ENCODE measurements at regions not wholly inside any gene's neighbourhood (a gene's known extent, or its start where the extent isn't known, plus 50 kb on each side); places are given as distances from the start of the nearest gene placed in this dataset.
A peak's percentile ranks its signal among the peaks of the same experiment; 100 is the strongest.

DNA sequence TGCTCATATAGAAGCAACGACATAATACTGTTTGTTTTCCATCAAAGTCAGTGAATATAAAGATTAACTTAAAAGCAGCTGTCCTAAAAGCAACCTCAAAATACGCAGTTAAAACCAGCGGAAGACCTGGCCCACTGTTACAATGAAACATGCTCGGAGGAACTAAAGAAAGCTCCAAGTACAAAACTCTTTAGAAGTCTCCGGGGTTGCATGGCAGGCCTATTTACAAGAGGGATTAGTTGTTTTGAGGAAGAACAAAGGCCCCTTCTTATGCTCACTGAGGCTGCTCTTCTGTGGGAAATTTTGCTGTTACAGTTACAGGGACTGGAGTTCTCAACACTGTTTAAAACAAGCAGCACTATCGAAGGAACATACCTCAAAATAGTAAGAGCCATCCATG, 75.9 kb upstream of the C12orf71 start (continued):
- TF ChIP-seq, protein P1, sequence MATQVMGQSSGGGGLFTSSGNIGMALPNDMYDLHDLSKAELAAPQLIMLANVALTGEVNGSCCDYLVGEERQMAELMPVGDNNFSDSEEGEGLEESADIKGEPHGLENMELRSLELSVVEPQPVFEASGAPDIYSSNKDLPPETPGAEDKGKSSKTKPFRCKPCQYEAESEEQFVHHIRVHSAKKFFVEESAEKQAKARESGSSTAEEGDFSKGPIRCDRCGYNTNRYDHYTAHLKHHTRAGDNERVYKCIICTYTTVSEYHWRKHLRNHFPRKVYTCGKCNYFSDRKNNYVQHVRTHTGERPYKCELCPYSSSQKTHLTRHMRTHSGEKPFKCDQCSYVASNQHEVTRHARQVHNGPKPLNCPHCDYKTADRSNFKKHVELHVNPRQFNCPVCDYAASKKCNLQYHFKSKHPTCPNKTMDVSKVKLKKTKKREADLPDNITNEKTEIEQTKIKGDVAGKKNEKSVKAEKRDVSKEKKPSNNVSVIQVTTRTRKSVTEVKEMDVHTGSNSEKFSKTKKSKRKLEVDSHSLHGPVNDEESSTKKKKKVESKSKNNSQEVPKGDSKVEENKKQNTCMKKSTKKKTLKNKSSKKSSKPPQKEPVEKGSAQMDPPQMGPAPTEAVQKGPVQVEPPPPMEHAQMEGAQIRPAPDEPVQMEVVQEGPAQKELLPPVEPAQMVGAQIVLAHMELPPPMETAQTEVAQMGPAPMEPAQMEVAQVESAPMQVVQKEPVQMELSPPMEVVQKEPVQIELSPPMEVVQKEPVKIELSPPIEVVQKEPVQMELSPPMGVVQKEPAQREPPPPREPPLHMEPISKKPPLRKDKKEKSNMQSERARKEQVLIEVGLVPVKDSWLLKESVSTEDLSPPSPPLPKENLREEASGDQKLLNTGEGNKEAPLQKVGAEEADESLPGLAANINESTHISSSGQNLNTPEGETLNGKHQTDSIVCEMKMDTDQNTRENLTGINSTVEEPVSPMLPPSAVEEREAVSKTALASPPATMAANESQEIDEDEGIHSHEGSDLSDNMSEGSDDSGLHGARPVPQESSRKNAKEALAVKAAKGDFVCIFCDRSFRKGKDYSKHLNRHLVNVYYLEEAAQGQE (IDR thresholded peaks at IDR 0.05; ENCODE audit: unreplicated experiment): no peak
- TF ChIP-seq STAT1 (IDR thresholded peaks at IDR 0.05; ENCODE audit: unreplicated experiment): no peak

DNA sequence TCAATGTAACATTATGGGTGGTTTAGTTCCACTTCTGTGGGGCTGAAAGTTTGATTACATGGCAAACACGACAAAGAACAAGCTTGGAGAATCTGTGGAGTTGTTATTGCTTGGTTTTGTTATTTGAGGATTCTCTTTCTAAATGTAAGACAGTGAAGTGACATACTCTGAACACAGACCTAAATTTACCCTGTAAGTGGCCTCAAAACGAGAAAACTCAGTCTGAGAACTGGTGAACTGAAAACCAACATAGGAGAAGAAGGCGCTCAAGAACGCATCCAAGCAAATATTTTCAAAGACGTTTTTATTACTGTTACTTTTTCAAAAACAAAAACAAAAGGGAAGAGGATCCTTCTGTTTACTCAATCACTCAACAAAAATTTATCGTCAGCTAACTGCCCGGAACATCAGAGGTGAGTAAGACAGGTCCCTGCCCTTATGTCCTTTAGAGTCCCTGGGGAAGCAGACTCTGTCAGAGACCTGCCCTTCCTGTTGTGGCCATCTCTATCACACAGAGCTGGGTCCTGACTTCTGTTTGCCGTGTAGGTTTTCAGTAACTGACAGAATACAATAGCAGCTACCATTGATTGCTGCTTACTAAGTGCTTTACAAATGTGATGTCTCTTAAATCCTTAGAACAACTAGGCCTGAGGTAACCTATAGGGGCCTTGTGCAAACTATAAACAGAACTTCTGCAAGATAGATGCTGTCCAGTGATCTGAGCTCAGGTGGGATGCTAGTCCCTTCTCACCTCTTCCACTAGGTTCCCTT, 79.3 kb upstream of the C12orf71 start:
- Mint-ChIP-seq H3K4me1 (peaks cover 12% of the 10 kb centered on the region; the same call in 2 of the 3 replicates), H3K27ac (no peak overlapping the region), H3K27me3 (ENCODE audit: insufficient read depth, low read depth, poor library complexity) (peaks cover 2% of the 10 kb centered on the region), H3K36me3 (ENCODE audit: low read depth) (no peaks in the 10 kb centered on the region), H3K4me3 (no peak overlapping the region), H3K9me3 (no peaks in the 10 kb centered on the region)
- ATAC-seq (no peak), DNase-seq (ENCODE audit: low spot score) (no peak)
- no peak overlapping the region for H3K27ac ChIP-seq (ENCODE audit: low read depth)
- H3K36me3 ChIP-seq (ENCODE audit: insufficient read depth): no peaks in the 10 kb centered on the region
- H3K27me3 ChIP-seq (ENCODE audit: insufficient read depth): no peaks in the 10 kb centered on the region
- no peaks in the 10 kb centered on the region for H4K20me1 ChIP-seq (replicated peaks; ENCODE audit: insufficient read depth)
- peaks cover 14% of the 10 kb centered on the region for H3K4me1 ChIP-seq (ENCODE audit: insufficient read depth)
- no peaks in the 10 kb centered on the region for H3F3A ChIP-seq (replicated peaks; ENCODE audit: low read depth)
- no peak overlapping the region for H3K4me2 ChIP-seq
- no peak overlapping the region for H3K4me3 ChIP-seq
- H3K79me2 ChIP-seq (replicated peaks; ENCODE audit: insufficient read depth): no peaks in the 10 kb centered on the region
- H3K9me2 ChIP-seq (ENCODE audit: insufficient read depth): peaks cover 5% of the 10 kb centered on the region; the same call in 1 of the 2 replicates
- peak overlapping the region; percentile 69 for H2AFZ ChIP-seq
- TF ChIP-seq NANOG (IDR thresholded peaks at IDR 0.05; ENCODE audit: borderline replicate concordance) (no peak), EZH2phosphoT487 (IDR thresholded peaks at IDR 0.05; ENCODE audit: unreplicated experiment) (no peak), STAT1 (IDR thresholded peaks at IDR 0.05; ENCODE audit: unreplicated experiment) (no peak), ZNF331 (CRISPR knock-in tag; IDR thresholded peaks at IDR 0.05; ENCODE audit: low read depth) (no peak), ZNF114 (CRISPR knock-in tag; IDR thresholded peaks at IDR 0.05) (no peak), POLR2AphosphoS5 (IDR thresholded peaks at IDR 0.05; ENCODE audit: low read depth) (no peak), JUNB (IDR thresholded peaks at IDR 0.05; ENCODE audit: unreplicated experiment) (no peak)
- TF ChIP-seq, protein P2, sequence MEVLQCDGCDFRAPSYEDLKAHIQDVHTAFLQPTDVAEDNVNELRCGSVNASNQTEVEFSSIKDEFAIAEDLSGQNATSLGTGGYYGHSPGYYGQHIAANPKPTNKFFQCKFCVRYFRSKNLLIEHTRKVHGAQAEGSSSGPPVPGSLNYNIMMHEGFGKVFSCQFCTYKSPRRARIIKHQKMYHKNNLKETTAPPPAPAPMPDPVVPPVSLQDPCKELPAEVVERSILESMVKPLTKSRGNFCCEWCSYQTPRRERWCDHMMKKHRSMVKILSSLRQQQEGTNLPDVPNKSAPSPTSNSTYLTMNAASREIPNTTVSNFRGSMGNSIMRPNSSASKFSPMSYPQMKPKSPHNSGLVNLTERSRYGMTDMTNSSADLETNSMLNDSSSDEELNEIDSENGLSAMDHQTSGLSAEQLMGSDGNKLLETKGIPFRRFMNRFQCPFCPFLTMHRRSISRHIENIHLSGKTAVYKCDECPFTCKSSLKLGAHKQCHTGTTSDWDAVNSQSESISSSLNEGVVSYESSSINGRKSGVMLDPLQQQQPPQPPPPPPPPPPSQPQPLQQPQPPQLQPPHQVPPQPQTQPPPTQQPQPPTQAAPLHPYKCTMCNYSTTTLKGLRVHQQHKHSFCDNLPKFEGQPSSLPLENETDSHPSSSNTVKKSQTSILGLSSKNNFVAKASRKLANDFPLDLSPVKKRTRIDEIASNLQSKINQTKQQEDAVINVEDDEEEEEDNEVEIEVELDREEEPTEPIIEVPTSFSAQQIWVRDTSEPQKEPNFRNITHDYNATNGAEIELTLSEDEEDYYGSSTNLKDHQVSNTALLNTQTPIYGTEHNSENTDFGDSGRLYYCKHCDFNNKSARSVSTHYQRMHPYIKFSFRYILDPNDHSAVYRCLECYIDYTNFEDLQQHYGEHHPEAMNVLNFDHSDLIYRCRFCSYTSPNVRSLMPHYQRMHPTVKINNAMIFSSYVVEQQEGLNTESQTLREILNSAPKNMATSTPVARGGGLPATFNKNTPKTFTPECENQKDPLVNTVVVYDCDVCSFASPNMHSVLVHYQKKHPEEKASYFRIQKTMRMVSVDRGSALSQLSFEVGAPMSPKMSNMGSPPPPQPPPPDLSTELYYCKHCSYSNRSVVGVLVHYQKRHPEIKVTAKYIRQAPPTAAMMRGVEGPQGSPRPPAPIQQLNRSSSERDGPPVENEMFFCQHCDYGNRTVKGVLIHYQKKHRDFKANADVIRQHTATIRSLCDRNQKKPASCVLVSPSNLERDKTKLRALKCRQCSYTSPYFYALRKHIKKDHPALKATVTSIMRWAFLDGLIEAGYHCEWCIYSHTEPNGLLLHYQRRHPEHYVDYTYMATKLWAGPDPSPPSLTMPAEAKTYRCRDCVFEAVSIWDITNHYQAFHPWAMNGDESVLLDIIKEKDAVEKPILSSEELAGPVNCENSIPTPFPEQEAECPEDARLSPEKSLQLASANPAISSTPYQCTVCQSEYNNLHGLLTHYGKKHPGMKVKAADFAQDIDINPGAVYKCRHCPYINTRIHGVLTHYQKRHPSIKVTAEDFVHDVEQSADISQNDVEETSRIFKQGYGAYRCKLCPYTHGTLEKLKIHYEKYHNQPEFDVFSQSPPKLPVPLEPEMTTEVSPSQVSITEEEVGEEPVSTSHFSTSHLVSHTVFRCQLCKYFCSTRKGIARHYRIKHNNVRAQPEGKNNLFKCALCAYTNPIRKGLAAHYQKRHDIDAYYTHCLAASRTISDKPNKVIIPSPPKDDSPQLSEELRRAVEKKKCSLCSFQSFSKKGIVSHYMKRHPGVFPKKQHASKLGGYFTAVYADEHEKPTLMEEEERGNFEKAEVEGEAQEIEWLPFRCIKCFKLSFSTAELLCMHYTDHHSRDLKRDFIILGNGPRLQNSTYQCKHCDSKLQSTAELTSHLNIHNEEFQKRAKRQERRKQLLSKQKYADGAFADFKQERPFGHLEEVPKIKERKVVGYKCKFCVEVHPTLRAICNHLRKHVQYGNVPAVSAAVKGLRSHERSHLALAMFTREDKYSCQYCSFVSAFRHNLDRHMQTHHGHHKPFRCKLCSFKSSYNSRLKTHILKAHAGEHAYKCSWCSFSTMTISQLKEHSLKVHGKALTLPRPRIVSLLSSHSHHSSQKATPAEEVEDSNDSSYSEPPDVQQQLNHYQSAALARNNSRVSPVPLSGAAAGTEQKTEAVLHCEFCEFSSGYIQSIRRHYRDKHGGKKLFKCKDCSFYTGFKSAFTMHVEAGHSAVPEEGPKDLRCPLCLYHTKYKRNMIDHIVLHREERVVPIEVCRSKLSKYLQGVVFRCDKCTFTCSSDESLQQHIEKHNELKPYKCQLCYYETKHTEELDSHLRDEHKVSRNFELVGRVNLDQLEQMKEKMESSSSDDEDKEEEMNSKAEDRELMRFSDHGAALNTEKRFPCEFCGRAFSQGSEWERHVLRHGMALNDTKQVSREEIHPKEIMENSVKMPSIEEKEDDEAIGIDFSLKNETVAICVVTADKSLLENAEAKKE (CRISPR knock-in tag; IDR thresholded peaks at IDR 0.05): no peak
- TF ChIP-seq, protein P3, sequence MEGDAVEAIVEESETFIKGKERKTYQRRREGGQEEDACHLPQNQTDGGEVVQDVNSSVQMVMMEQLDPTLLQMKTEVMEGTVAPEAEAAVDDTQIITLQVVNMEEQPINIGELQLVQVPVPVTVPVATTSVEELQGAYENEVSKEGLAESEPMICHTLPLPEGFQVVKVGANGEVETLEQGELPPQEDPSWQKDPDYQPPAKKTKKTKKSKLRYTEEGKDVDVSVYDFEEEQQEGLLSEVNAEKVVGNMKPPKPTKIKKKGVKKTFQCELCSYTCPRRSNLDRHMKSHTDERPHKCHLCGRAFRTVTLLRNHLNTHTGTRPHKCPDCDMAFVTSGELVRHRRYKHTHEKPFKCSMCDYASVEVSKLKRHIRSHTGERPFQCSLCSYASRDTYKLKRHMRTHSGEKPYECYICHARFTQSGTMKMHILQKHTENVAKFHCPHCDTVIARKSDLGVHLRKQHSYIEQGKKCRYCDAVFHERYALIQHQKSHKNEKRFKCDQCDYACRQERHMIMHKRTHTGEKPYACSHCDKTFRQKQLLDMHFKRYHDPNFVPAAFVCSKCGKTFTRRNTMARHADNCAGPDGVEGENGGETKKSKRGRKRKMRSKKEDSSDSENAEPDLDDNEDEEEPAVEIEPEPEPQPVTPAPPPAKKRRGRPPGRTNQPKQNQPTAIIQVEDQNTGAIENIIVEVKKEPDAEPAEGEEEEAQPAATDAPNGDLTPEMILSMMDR (conservative IDR thresholded peaks at IDR 0.05; ENCODE audit: low read depth in 2 of 2): no peak
